ENCODE measurements at regions not wholly inside any gene's neighbourhood (a gene's known extent, or its start where the extent isn't known, plus 50 kb on each side); places are given as distances from the start of the nearest gene placed in this dataset.

GRCh38 chr12:95417372-95417771 lies 56.6 kb upstream of the METAP2 start:
- Histone ChIP-seq H3K4me1 (ENCODE audit: control insufficient read depth, insufficient read depth, low read length) (no peaks in the 10 kb centered on the region), H3K9me3 (ENCODE audit: control insufficient read depth, insufficient read depth, low read depth, low read length) (no peaks in the 10 kb centered on the region), H3K27ac (ENCODE audit: low read length) (no peak overlapping the region), H3K36me3 (ENCODE audit: control insufficient read depth, insufficient read depth, low read length) (no peaks in the 10 kb centered on the region), H3K4me3 (ENCODE audit: low read depth in 2 of 2, low read length in 2 of 2) (no peak overlapping the region), H3K27me3 (ENCODE audit: control insufficient read depth, insufficient read depth, low read length) (no peaks in the 10 kb centered on the region)
- intact Hi-C loops (cut with micrococcal nuclease; ENCODE audit: unreplicated experiment) (no loop called here), in situ Hi-C loops (cut with HindIII; ENCODE audit: low pct_unique_long_range_greater_than_20kb, low sequenced_read_pairs) (no loop called here)
- POLR2A ChIA-PET = no interaction called here
- no peak for ATAC-seq
- DNase-seq (ENCODE audit: low read depth, low spot score) = no peak
- no peak for TF ChIP-seq POLR2AphosphoS5 (IDR thresholded peaks at IDR 0.05; ENCODE audit: low read depth, low read length)
- no peak for TF ChIP-seq CTCF (IDR thresholded peaks at IDR 0.05)
- TF ChIP-seq TCF7L2 (IDR thresholded peaks at IDR 0.05; ENCODE audit: low read depth, low read length) = no peak
- TF ChIP-seq SIN3A (IDR thresholded peaks at IDR 0.05; ENCODE audit: borderline replicate concordance, insufficient read depth, low read depth, low read length) = no peak
- TF ChIP-seq, protein P1, sequence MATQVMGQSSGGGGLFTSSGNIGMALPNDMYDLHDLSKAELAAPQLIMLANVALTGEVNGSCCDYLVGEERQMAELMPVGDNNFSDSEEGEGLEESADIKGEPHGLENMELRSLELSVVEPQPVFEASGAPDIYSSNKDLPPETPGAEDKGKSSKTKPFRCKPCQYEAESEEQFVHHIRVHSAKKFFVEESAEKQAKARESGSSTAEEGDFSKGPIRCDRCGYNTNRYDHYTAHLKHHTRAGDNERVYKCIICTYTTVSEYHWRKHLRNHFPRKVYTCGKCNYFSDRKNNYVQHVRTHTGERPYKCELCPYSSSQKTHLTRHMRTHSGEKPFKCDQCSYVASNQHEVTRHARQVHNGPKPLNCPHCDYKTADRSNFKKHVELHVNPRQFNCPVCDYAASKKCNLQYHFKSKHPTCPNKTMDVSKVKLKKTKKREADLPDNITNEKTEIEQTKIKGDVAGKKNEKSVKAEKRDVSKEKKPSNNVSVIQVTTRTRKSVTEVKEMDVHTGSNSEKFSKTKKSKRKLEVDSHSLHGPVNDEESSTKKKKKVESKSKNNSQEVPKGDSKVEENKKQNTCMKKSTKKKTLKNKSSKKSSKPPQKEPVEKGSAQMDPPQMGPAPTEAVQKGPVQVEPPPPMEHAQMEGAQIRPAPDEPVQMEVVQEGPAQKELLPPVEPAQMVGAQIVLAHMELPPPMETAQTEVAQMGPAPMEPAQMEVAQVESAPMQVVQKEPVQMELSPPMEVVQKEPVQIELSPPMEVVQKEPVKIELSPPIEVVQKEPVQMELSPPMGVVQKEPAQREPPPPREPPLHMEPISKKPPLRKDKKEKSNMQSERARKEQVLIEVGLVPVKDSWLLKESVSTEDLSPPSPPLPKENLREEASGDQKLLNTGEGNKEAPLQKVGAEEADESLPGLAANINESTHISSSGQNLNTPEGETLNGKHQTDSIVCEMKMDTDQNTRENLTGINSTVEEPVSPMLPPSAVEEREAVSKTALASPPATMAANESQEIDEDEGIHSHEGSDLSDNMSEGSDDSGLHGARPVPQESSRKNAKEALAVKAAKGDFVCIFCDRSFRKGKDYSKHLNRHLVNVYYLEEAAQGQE (IDR thresholded peaks at IDR 0.05; ENCODE audit: insufficient read depth in 1 of 2, low read depth in 2 of 2, low read length in 1 of 2) = no peak
- BruUV-seq (replicated peaks) = no TSS peak
- CTCF ChIA-PET = no interaction called here

GRCh38 chr12:95418142-95418541 lies 55.8 kb upstream of the METAP2 start:
- Histone ChIP-seq H3K27ac (ENCODE audit: low read length) (no peak overlapping the region), H3K4me1 (ENCODE audit: control insufficient read depth, insufficient read depth, low read length) (no peaks in the 10 kb centered on the region), H3K27me3 (ENCODE audit: control insufficient read depth, insufficient read depth, low read length) (no peaks in the 10 kb centered on the region), H3K4me3 (ENCODE audit: low read depth in 2 of 2, low read length in 2 of 2) (no peak overlapping the region), H3K9me3 (ENCODE audit: control insufficient read depth, insufficient read depth, low read depth, low read length) (no peaks in the 10 kb centered on the region), H3K36me3 (ENCODE audit: control insufficient read depth, insufficient read depth, low read length) (no peaks in the 10 kb centered on the region)
- no TSS peak for BruUV-seq (replicated peaks)
- ATAC-seq = no peak
- TF ChIP-seq SIN3A (IDR thresholded peaks at IDR 0.05; ENCODE audit: borderline replicate concordance, insufficient read depth, low read depth, low read length) (no peak), CTCF (IDR thresholded peaks at IDR 0.05) (no peak), POLR2AphosphoS5 (IDR thresholded peaks at IDR 0.05; ENCODE audit: low read depth, low read length) (no peak), TCF7L2 (IDR thresholded peaks at IDR 0.05; ENCODE audit: low read depth, low read length) (no peak)
- TF ChIP-seq, protein P1 (IDR thresholded peaks at IDR 0.05; ENCODE audit: insufficient read depth in 1 of 2, low read depth in 2 of 2, low read length in 1 of 2) = no peak
- intact Hi-C loops (cut with micrococcal nuclease; ENCODE audit: unreplicated experiment) = no loop called here
- POLR2A ChIA-PET = no interaction called here
- no peak for DNase-seq (ENCODE audit: low read depth, low spot score)
- in situ Hi-C loops (cut with HindIII; ENCODE audit: low pct_unique_long_range_greater_than_20kb, low sequenced_read_pairs) = no loop called here
- CTCF ChIA-PET = no interaction called here

All from Panc1 (cell line).